A549 (cell line): ENCODE measurements at regions not wholly inside any gene's neighbourhood (a gene's known extent, or its start where the extent isn't known, plus 50 kb on each side); places are given as distances from the start of the nearest gene placed in this dataset.

Source experiments
- ATAC-seq, 2 experiments: fragments of 200-7000 bp in 1 of 2; fragments of >200 bp in 1 of 2; cut with Nextera tagmentation in 1 of 2; cut with Tn5 transposase in 1 of 2; 3 replicates each; pipeline versions ENCODE4 v1.8.0 to v1.9.1; 2018 to 2020; ENCODE audit warnings: mild to moderate bottlenecking in 1 of 2, moderate library complexity in 1 of 2
- CTCF ChIA-PET: fragments of 300-600 bp; sonication (Branson Sonifier 250); formaldehyde crosslinking; extraction: SDS; loops from one replicate; lab custom pipeline; 2021; ENCODE audit warnings: antibody characterized with exemption, inconsistent platforms; lab: Yijun Ruan, JAX
- POLR2A ChIA-PET: fragments of 350-600 bp; formaldehyde crosslinking; extraction: SDS; loops from one replicate; lab custom pipeline; 2021; ENCODE audit warnings: antibody characterized with exemption, inconsistent platforms; lab: Yijun Ruan, JAX
- DNase-seq, 2 experiments: peaks; one replicate each; pipeline versions ENCODE4 v3.0.0 to v3.0.0-alpha.2; 2011 to 2016; ENCODE audit warnings: low read depth in 1 of 2, low spot score in 1 of 2
- FAIRE-seq: peaks from 2 replicates; lab custom pipeline; 2011; peaks lifted over from hg19 to GRCh38; lab: Jason Lieb, UNC
- H3K27ac ChIP-seq, 2 experiments: fragments of >200 bp; sonication (Bioruptor Twin); formaldehyde crosslinking; 3 replicates each; pipeline ENCODE4 v1.5.1; 2016 to 2017
- H3K4me1 ChIP-seq: fragments of >200 bp; sonication (Bioruptor Twin); formaldehyde crosslinking; 3 replicates; pipeline ENCODE4 v1.6.1; 2016
- H3K4me2 ChIP-seq: fragments of >200 bp; sonication (Bioruptor Twin); formaldehyde crosslinking; 3 replicates; pipeline ENCODE4 v1.6.1; 2016
- H3K4me3 ChIP-seq: fragments of >200 bp; sonication (Bioruptor Twin); formaldehyde crosslinking; 3 replicates; pipeline ENCODE4 v1.5.1; 2016
- H3K9me3 ChIP-seq: fragments of >200 bp; sonication (Bioruptor Twin); formaldehyde crosslinking; 3 replicates; pipeline ENCODE4 v1.6.1; 2016
- BHLHE40 ChIP-seq: IDR thresholded peaks from 2 replicates; pipeline ENCODE4 v1.6.1; 2012; ENCODE audit warnings: low read depth, low read length, inconsistent platforms
- CBX8 ChIP-seq: fragments of 200-600 bp; sonication (generic); IDR thresholded peaks from 2 replicates; pipeline ENCODE4 v1.6.1; 2016
- EHMT2 ChIP-seq: fragments of 200-600 bp; sonication (generic); IDR thresholded peaks from 2 replicates; pipeline ENCODE4 v1.6.1; 2016; ENCODE audit warnings: antibody characterized with exemption, low read depth, mild to moderate bottlenecking, moderate library complexity
- EP300 ChIP-seq, 2 experiments: fragments of >200 bp; sonication (Bioruptor Twin); formaldehyde crosslinking; IDR thresholded peaks; 2 replicates in 1 of 2; 3 replicates in 1 of 2; pipeline ENCODE4 v1.6.1; 2016 to 2017
- ESRRA ChIP-seq: fragments of 150-350 bp; IDR thresholded peaks from 2 replicates; pipeline ENCODE4 v1.6.1; 2014; ENCODE audit warnings: mild to moderate bottlenecking, low read length, borderline replicate concordance
- HOXB13 ChIP-seq: fragments of 250-450 bp; sonication (Bioruptor Pico); IDR thresholded peaks from 2 replicates; pipeline ENCODE4 v1.5.0; 2020; ENCODE audit warnings: low read depth, mild to moderate bottlenecking, moderate library complexity
- HOXB5 ChIP-seq: fragments of 250-450 bp; sonication (Bioruptor Pico); IDR thresholded peaks from 2 replicates; pipeline ENCODE4 v1.5.0; 2020; ENCODE audit warnings: mild to moderate bottlenecking, moderate library complexity
- JUN ChIP-seq, 2 experiments: fragments of >200 bp; sonication (Bioruptor Twin); formaldehyde crosslinking; IDR thresholded peaks; 2 replicates in 1 of 2; 3 replicates in 1 of 2; pipeline ENCODE4 v1.6.1; 2016 to 2017
- MAFK ChIP-seq: fragments of 450-650 bp; IDR thresholded peaks from 2 replicates; pipeline ENCODE4 v1.6.1; 2014; ENCODE audit not compliant: partially characterized antibody
- PBX3 ChIP-seq: IDR thresholded peaks from 2 replicates; pipeline ENCODE4 v1.6.1; 2012
- POLR2A ChIP-seq: IDR thresholded peaks from 2 replicates; pipeline ENCODE4 v1.6.1; 2012; ENCODE audit warnings: mild to moderate bottlenecking, low read length
- POLR2AphosphoS2 ChIP-seq: conservative IDR thresholded peaks from 2 replicates; pipeline ENCODE4 v1.6.1; 2012; ENCODE audit warnings: low read length, improper control_type of control experiment, inconsistent platforms
- RCOR1 ChIP-seq: fragments of 150-350 bp; IDR thresholded peaks from 2 replicates; pipeline ENCODE4 v1.6.1; 2014; ENCODE audit warnings: antibody characterized with exemption, low read length, low read depth
- RFX5 ChIP-seq: fragments of 450-650 bp; IDR thresholded peaks from 2 replicates; pipeline ENCODE4 v1.7.1; 2014; ENCODE audit warnings: antibody characterized with exemption, mild to moderate bottlenecking, moderate library complexity
- RNF2 ChIP-seq: fragments of 200-600 bp; sonication (generic); IDR thresholded peaks from 2 replicates; pipeline ENCODE4 v1.6.1; 2016; ENCODE audit warnings: low read depth, mild to moderate bottlenecking, antibody characterized with exemption, moderate library complexity, borderline replicate concordance
- SMC3 ChIP-seq: fragments of >200 bp; sonication (Bioruptor Twin); formaldehyde crosslinking; IDR thresholded peaks from 3 replicates; pipeline ENCODE4 v1.6.1; 2018; ENCODE audit warnings: inconsistent platforms
- SREBF2 ChIP-seq: fragments of 450-650 bp; IDR thresholded peaks from 2 replicates; pipeline ENCODE4 v1.6.1; 2014; ENCODE audit warnings: mild to moderate bottlenecking, moderate library complexity
- TFCP2L1 ChIP-seq: fragments of 250-450 bp; sonication (Bioruptor Pico); IDR thresholded peaks from 2 replicates; pipeline ENCODE4 v1.5.0; 2021; ENCODE audit warnings: mild to moderate bottlenecking
- WGBS: methylation state at CpG from one replicate; pipeline ENCODE4 v1.1.6; 2017; ENCODE audit errors: missing lambda C conversion rate; 5-methylcytosine and 5-hydroxymethylcytosine counted together
- TF ChIP-seq, protein P1 (sequence below): fragments of 250-450 bp; sonication (Bioruptor Pico); IDR thresholded peaks from 2 replicates; pipeline ENCODE4 v1.5.0; 2021; ENCODE audit warnings: mild to moderate bottlenecking, moderate library complexity, borderline replicate concordance
- TF ChIP-seq, protein P2 (sequence below): fragments of >200 bp; sonication (Bioruptor Twin); formaldehyde crosslinking; IDR thresholded peaks from 3 replicates; pipeline ENCODE4 v1.5.1; 2016

DNA sequence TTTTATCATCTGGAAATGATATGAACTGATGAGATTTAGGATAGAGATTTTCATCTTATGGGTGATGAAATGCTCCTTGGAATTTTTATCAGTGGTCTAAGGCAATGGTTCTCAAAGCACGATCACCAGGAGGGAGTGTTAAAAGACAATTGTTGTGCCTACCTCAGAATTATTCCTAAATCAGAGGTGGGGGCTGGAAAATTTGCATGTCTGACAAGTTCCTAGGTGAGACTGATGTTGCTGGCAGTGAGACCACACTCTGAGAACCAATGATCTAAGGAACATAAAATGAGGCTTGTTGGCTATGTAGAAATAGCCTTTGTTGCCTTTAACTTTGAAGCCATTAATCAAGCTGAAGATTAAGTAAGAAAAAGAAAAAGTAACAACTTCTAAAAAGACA, 416.6 kb upstream of the AZI2 start (continued):
- TF ChIP-seq RFX5, result no peak
- TF ChIP-seq POLR2AphosphoS2, result no peak
- no peak for TF ChIP-seq POLR2A
- TF ChIP-seq, protein P1, sequence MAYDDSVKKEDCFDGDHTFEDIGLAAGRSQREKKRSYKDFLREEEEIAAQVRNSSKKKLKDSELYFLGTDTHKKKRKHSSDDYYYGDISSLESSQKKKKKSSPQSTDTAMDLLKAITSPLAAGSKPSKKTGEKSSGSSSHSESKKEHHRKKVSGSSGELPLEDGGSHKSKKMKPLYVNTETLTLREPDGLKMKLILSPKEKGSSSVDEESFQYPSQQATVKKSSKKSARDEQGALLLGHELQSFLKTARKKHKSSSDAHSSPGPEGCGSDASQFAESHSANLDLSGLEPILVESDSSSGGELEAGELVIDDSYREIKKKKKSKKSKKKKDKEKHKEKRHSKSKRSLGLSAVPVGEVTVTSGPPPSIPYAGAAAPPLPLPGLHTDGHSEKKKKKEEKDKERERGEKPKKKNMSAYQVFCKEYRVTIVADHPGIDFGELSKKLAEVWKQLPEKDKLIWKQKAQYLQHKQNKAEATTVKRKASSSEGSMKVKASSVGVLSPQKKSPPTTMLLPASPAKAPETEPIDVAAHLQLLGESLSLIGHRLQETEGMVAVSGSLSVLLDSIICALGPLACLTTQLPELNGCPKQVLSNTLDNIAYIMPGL (CRISPR knock-in tag), result no peak

DNA sequence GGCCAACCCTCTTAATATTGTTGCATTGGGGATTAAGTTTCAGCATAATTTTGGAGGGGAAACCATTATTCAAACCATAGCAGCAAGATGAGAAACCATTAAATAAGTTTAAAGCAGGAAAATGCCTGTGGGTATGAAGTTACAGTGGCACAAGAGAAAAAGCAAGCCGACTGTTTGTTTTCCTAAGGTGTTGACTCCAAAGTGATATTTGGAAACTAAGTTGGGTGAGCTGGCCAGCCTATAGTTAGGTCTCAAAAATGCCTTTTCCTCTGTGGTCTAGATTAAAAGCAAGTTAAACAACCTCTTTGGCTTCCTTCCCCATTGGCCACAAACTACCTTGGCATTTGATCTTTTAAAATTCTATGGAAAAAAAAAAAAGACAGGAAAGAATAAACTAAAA, 419.8 kb upstream of the AZI2 start:
- H3K4me1 ChIP-seq, result no peaks in the 10 kb centered on the region
- WGBS, result 0% methylated on average over 1 of the region's 1 CpG
- no peak for DNase-seq
- no peak for FAIRE-seq
- H3K4me3 ChIP-seq, result no peak overlapping the region
- no peak overlapping the region for H3K27ac ChIP-seq
- no peak for ATAC-seq
- H3K9me3 ChIP-seq, result 0 out of 3 replicates have a peak, but pooled peaks cover 2% of the 10 kb centered on the region
- H3K4me2 ChIP-seq, result no peak overlapping the region
- CTCF ChIA-PET, result no interaction called here
- TF ChIP-seq PBX3, result no peak
- TF ChIP-seq JUN (IDR thresholded peaks at IDR 0.05), result no peak
- TF ChIP-seq CBX8, result no peak
- no peak for TF ChIP-seq EHMT2
- TF ChIP-seq SMC3, result no peak
- no peak for TF ChIP-seq HOXB5
- no peak for TF ChIP-seq HOXB13 (CRISPR knock-in tag)
- TF ChIP-seq EP300 (IDR thresholded peaks at IDR 0.05), result no peak
- POLR2A ChIA-PET, result no interaction called here

DNA sequence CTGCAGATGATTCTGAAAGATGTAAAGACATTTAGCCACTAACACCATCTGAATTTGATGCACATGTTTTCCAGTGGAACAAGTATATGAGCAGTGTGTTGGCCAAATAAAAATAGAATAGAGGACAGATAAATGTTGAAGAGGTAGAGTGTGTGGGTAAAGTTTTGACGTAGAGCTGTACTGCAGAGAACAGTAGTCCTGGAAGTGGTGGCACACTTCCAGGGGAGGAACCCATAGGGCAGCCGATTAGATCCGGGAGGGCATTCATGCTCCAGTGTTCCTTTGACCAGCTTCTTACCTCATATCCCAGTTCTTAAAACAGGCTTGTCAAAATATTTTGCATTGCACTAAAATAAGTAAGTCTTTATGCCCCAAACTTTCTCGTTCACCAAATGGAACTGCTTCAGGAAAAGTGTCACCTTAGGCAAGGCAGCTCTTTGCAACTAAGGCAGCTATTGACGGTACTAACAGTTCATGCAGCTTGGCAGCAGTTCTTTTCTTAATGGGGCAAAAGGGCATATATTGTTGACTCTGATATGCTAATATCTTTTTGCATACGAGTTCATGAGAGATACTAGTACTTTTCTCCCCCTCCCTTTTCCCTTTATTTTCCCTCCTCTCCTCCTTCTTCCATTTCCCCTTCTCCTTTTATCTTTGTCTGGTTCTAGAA, 429.3 kb upstream of the AZI2 start:
- ChIA-PET CTCF (no interaction called here), POLR2A (no interaction called here)
- TF ChIP-seq MAFK (no peak), RNF2 (no peak), SMC3 (no peak)
- TF ChIP-seq, protein P2, sequence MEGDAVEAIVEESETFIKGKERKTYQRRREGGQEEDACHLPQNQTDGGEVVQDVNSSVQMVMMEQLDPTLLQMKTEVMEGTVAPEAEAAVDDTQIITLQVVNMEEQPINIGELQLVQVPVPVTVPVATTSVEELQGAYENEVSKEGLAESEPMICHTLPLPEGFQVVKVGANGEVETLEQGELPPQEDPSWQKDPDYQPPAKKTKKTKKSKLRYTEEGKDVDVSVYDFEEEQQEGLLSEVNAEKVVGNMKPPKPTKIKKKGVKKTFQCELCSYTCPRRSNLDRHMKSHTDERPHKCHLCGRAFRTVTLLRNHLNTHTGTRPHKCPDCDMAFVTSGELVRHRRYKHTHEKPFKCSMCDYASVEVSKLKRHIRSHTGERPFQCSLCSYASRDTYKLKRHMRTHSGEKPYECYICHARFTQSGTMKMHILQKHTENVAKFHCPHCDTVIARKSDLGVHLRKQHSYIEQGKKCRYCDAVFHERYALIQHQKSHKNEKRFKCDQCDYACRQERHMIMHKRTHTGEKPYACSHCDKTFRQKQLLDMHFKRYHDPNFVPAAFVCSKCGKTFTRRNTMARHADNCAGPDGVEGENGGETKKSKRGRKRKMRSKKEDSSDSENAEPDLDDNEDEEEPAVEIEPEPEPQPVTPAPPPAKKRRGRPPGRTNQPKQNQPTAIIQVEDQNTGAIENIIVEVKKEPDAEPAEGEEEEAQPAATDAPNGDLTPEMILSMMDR, result no peak
- FAIRE-seq (no peak), ATAC-seq (no peak), DNase-seq (no peak)
- WGBS, result 39% methylated on average over 6 of the region's 6 CpGs
- Histone ChIP-seq H3K9me3 (no peaks in the 10 kb centered on the region), H3K4me2 (no peak overlapping the region), H3K27ac (no peak overlapping the region), H3K4me1 (no peaks in the 10 kb centered on the region), H3K4me3 (no peak overlapping the region)

- no peak for FAIRE-seq
- CTCF ChIA-PET, result no interaction called here
Measured at GRCh38 chr3:28780480-28780879, 431.9 kb upstream of the AZI2 start.

More at GRCh38 chr3:28780480-28780879, 431.9 kb upstream of the AZI2 start:
- no peaks in the 10 kb centered on the region for H3K9me3 ChIP-seq
- POLR2A ChIA-PET, result no interaction called here
- no peak for TF ChIP-seq BHLHE40
- TF ChIP-seq ESRRA, result no peak
- no peak for TF ChIP-seq RCOR1
- no peak for TF ChIP-seq SREBF2
- TF ChIP-seq MAFK, result no peak
- no peak for TF ChIP-seq TFCP2L1 (CRISPR knock-in tag)
- ATAC-seq (no peak), DNase-seq (no peak)
- H3K27ac ChIP-seq, result no peak overlapping the region
- no peaks in the 10 kb centered on the region for H3K4me1 ChIP-seq
- no peak overlapping the region for H3K4me3 ChIP-seq
- 35% methylated on average over 3 of the region's 3 CpGs for WGBS
- no peak overlapping the region for H3K4me2 ChIP-seq
